ENCODE measurements at regions not wholly inside any gene's neighbourhood (a gene's known extent, or its start where the extent isn't known, plus 50 kb on each side); places are given as distances from the start of the nearest gene placed in this dataset.
"Not testable (repeated sequence)": the region's sequence is repeated elsewhere in the genome, so short reads cannot be mapped to it uniquely, and the experiment has no call there.

DNA sequence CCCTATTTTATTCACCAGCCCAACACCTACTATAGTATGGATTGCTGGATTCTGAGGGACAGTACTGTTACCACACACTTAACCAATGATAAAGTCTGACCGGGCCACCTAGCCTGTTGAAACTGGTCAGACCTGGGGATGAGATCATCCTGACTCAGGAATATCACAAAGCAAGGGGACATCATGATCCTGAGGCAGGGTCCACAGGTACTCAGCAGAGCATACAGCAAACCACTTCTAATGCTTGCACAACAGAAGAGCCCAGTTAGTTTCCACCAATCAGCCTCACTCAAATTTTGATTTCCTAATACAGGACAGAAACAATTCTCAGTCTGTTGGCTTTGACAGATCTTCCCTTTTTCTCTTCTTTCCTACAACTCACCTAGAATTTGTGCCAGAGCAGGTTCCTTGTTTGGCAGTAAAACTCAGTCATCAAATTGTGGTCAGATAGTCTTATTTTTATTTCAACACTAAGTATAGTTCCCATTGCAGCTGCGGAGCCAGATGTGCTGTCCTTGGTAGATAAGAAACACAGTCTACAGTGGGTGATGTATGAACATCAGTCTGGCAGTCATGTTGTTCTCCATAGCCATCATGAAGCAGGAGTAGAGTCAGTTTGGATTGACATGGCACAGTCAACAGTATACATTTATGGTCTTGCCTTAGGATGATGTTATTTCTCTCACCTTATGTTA lies 90.1 kb upstream of the PRR23C start:
- TF ChIP-seq, protein P1, sequence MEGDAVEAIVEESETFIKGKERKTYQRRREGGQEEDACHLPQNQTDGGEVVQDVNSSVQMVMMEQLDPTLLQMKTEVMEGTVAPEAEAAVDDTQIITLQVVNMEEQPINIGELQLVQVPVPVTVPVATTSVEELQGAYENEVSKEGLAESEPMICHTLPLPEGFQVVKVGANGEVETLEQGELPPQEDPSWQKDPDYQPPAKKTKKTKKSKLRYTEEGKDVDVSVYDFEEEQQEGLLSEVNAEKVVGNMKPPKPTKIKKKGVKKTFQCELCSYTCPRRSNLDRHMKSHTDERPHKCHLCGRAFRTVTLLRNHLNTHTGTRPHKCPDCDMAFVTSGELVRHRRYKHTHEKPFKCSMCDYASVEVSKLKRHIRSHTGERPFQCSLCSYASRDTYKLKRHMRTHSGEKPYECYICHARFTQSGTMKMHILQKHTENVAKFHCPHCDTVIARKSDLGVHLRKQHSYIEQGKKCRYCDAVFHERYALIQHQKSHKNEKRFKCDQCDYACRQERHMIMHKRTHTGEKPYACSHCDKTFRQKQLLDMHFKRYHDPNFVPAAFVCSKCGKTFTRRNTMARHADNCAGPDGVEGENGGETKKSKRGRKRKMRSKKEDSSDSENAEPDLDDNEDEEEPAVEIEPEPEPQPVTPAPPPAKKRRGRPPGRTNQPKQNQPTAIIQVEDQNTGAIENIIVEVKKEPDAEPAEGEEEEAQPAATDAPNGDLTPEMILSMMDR (IDR thresholded peaks at IDR 0.05; ENCODE audit: low read depth, low read length, missing control alignments), result no peak
- no peak overlapping the region for H3K4me3 ChIP-seq (ENCODE audit: low read depth, low read length)
- no peak for DNase-seq (ENCODE audit: low read depth)

DNA sequence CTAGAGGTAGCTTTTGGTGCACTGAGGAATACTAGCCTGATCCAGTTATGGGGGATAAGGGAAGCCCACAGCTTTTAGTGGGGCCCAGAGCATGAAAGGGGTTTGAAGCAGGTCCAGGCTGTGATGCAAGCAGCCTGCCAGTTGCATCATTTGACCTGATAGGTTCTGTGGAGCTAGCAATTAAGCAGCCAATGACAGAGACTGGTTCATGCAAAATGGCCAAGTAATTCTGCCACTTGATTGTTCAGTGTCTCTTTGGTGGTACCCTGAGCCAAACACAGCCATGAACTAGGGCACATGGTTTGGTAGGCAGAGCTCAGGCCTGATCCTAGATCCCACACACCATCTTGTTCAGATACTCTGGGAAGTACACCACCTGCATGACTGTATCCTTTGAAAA lies 91.0 kb upstream of the PRR23C start:
- DNase-seq (ENCODE audit: low read depth), result no peak
- TF ChIP-seq, protein P1 (IDR thresholded peaks at IDR 0.05; ENCODE audit: low read depth, low read length, missing control alignments), result no peak
- H3K4me3 ChIP-seq (ENCODE audit: low read depth, low read length), result no peak overlapping the region

DNA sequence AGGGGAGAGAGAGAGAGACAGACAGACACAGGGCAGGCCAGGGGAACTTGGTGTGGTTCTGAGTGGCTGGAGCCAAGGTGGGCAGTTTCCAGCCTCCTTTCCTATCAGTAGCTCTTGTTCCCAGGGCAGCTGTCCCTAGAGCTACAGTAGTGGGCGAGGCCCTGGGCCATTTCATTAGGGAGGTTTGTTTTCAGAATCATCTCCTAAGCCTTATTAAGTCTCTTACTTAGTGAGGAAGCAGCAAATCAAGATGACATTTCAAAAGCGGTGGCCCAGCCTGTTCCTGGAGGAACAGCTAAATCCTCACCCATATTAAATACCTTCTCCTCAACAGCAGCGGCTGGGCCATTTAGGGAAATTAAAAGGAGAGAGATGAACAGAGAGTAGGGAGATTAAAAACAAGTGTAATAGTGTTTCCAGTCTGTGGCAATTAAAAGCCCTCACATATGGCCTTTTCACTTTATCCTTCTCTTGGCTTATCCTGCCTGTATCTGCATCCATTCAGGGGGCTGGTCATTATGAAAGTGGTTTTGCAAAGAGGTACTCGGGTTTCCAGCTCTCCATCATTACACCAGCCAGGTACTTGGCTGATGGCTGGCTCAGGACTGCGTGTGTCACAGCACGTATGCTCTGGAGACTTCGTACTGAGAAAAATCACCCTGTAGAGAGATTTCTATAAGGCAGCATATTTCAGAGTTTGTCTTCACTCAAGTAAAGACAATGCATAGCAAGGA lies 91.9 kb upstream of the PRR23C start:
- TF ChIP-seq, protein P1 (IDR thresholded peaks at IDR 0.05; ENCODE audit: low read depth, low read length, missing control alignments), result no peak
- no peak overlapping the region for H3K4me3 ChIP-seq (ENCODE audit: low read depth, low read length)
- DNase-seq (ENCODE audit: low read depth), result no peak

DNA sequence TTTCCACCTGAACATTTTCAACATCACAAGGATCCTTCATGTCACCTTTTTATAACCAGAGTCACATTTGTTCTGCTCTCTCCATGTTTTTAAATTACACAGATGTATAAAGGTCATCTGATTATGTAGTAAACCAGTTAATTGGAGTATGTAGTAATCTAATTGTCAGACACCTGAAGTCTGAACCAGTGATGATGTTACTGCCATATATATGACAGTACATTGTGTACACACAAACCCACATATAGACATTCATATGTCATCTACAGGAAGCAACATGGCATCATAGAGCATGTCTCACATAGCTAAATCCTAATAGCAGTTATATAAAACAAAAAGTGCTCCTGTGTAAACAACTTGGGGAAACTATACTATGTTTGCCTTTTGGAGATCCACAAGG lies 95.9 kb upstream of the PRR23C start:
- H3K4me3 ChIP-seq (ENCODE audit: low read depth, low read length), result no peak overlapping the region
- no peak for DNase-seq (ENCODE audit: low read depth)
- TF ChIP-seq, protein P1 (IDR thresholded peaks at IDR 0.05; ENCODE audit: low read depth, low read length, missing control alignments), result no peak

DNA sequence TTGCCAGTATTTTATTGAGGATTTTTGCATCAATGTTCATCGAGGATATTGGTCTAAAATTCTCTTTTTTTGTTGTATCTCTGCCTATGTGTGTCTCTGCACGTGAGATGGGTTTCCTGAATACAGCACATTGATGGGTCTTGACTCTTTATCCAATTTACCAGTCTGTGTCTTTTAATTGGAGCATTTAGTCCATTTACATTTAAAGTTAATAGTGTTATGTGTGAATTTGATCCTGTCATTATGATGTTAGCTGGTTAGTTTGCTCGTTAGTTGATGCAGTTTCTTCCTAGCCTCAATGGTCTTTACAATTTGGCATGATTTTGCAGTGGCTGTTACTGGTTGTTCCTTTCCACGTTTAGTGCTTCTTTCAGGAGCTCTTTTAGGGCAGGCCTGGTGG lies 101.3 kb upstream of the PRR23C start:
- H3K4me3 ChIP-seq (ENCODE audit: low read depth, low read length); DNase-seq (ENCODE audit: low read depth): not testable (repeated sequence)

DNA sequence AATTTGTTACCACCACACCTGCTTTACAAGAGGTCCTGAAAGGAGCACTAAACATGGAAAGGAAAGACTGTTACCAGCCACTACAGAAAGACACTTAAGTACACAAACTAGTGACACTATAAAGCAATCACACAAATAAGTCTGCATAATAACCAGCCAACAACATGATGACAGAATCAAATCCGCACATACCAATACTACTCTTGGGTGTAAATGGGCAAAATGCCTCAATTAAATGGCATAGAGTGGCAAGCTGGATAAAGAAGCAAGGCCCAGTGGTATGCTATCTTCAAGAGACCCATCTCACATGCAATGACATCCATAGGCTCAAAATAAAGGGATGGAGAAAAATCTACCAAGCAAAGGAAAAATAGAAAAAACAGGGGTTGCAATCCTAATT lies 106.8 kb upstream of the PRR23C start:
- DNase-seq (ENCODE audit: low read depth), result no peak
- H3K4me3 ChIP-seq (ENCODE audit: low read depth, low read length), result no peak overlapping the region
- TF ChIP-seq, protein P1 (IDR thresholded peaks at IDR 0.05; ENCODE audit: low read depth, low read length, missing control alignments), result no peak

DNA sequence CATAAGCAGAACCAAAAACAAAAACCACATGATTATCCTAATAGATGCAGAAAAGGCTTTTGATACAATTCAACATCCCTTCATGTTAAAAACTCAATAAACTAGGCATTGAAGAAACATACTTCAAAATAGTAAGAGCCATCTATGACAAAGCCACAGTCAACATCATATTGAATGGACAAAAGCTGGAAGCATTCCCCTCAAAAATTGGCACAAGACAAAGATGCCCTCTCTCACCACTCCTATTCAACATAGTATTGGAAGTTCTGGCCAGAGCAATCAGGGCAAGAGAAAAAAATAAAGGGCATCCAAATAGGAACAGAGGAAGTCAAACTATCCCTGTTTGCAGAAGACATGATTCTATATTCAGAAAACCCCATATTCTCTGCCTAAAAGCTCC lies 108.7 kb upstream of the PRR23C start:
- DNase-seq (ENCODE audit: low read depth); H3K4me3 ChIP-seq (ENCODE audit: low read depth, low read length): not testable (repeated sequence)
